ENCODE measurements at regions not wholly inside any gene's neighbourhood (a gene's known extent, or its start where the extent isn't known, plus 50 kb on each side); places are given as distances from the start of the nearest gene placed in this dataset.

DNA sequence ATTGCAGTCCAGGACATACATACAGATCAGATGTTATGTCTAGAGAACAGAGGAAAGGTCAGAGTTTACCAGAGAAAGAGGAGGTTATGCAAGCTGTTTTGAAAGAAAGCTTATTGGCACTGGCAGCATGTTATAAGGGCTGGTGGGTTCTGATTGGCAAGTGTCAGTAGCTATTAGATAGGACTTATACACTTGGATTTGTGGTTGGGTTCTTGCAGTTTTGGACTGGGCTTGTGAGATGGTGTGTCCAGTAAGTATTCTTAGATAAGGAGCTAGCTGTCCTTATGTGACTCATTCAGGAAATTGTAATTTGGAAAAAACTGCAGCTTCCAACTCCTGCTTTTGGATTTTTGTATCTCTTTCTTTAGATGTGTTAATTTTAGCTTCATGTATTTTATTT, 130.7 kb upstream of the NAMPT start:
- H3K4me3 ChIP-seq (ENCODE audit: low read length): no peak overlapping the region
- DNase-seq (ENCODE audit: low read depth, low spot score): no peak

GRCh38 chr7:106413446-106413845, 128.7 kb upstream of the NAMPT start:
- H3K4me3 ChIP-seq (ENCODE audit: low read length): no peak overlapping the region
- no peak for DNase-seq (ENCODE audit: low read depth, low spot score)

DNA sequence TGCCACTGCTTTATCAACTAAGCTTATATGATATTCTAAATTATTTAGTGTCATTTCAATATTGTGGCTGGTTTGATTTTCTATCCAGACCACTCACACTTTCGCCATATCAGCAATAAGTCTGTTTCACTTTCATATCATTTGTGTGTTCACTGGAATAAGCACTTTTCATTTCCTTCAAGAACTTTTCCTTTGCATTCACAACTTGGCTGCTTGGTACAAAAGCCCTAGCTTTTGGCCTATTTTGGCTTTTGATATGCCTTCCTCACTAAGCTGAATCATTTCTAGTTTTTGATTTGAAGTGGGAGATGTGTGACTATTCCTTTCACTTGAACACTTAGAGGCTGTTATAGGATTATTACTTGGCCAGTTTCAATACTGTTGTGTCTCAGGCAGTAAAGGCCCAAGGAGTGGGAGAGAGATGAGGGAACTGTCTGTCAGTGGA, 120.9 kb upstream of the NAMPT start:
- H3K4me3 ChIP-seq (ENCODE audit: low read length): no peak overlapping the region
- DNase-seq (ENCODE audit: low read depth, low spot score): no peak

- no peak for DNase-seq (ENCODE audit: low read depth, low spot score)
- no peak overlapping the region for H3K4me3 ChIP-seq (ENCODE audit: low read length)
These were observed 118.1 kb upstream of the NAMPT start for GRCh38 chr7:106402898-106403297.

DNA sequence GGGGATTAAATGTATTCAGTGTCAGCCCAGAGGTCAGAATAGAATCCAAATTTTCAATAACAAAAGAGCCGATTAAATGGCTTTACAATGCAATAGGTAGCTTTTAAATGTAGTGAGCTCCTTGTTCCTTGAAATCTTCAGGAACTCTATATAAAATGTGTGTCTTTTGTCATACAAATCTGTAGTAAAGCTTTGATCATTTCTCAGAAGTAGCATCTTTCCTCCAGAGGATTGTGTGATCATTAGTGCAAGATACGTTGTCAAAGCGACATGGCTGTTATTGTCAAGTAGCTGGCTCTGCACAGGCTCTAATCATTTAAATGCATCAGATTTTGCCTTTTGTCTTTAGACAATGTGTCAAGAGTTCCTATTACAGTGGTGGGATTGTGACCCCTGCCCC, 116.1 kb upstream of the NAMPT start:
- H3K4me3 ChIP-seq (ENCODE audit: low read length): no peak overlapping the region
- DNase-seq (ENCODE audit: low read depth, low spot score): no peak

DNA sequence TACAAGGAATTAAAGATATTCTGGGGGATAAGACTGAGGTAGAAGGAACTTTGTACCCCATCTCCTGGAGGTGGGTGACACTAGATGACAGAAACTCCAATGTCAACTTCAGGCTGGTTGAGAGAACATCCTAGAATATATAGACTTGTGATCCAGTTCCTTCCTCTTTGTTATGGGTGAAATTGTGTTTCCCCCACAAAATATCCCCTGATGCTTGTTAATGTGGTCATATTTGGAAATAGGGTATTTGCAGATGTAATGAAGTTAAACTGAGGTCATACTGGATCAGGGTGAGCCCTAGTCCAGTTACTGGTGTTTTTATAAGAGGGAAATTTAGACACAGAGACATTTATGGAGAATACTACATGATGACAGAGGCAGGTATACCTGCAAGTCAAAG, 114.0 kb upstream of the NAMPT start:
- no peak overlapping the region for H3K4me3 ChIP-seq (ENCODE audit: low read length)

GRCh38 chr7:106397994-106398393, 113.2 kb upstream of the NAMPT start:
- H3K4me3 ChIP-seq (ENCODE audit: low read length): no peak overlapping the region
- DNase-seq (ENCODE audit: low read depth, low spot score): no peak

More for the DNA sequence above, 114.0 kb upstream of the NAMPT start:
- DNase-seq (ENCODE audit: low read depth, low spot score): no peak

- H3K4me3 ChIP-seq (ENCODE audit: low read length): no peak overlapping the region
- DNase-seq (ENCODE audit: low read depth, low spot score): no peak
These were observed 109.7 kb upstream of the NAMPT start for GRCh38 chr7:106394526-106394925.

GRCh38 chr7:106393564-106394251, 108.9 kb upstream of the NAMPT start:
- H3K4me3 ChIP-seq (ENCODE audit: low read length): no peak overlapping the region
- DNase-seq (ENCODE audit: low read depth, low spot score): no peak

- no peak for DNase-seq (ENCODE audit: low read depth, low spot score)
- no peak overlapping the region for H3K4me3 ChIP-seq (ENCODE audit: low read length)
These were observed 107.8 kb upstream of the NAMPT start for GRCh38 chr7:106392590-106392989.

DNA sequence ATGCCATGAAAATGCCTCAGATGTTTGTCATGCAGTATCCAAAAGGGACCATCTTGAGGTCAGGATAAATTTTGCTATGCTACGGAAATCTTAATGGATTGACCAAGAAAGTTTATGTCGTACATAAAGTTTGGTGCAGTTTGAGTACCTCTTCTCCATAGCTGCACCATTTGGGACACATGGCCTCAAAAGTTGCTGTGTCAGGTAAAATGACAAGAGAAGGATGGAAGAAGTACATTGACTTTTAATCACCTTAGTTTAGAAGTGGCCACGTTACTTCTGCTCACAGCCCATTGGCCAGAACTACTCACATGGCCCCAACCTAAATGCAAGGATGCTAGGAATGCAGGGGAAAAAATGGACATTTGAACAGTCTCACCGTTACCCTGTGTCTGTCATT, 107.4 kb upstream of the NAMPT start:
- H3K4me3 ChIP-seq (ENCODE audit: low read length): no peak overlapping the region
- DNase-seq (ENCODE audit: low read depth, low spot score): no peak

GRCh38 chr7:106386958-106387357, 102.2 kb upstream of the NAMPT start:
- H3K4me3 ChIP-seq (ENCODE audit: low read length): no peak overlapping the region
- no peak for DNase-seq (ENCODE audit: low read depth, low spot score)

- no peak overlapping the region for H3K4me3 ChIP-seq (ENCODE audit: low read length)
- no peak for DNase-seq (ENCODE audit: low read depth, low spot score)
These were observed 99.6 kb upstream of the NAMPT start for GRCh38 chr7:106384373-106384772.

- DNase-seq (ENCODE audit: low read depth, low spot score): no peak
- H3K4me3 ChIP-seq (ENCODE audit: low read length): no peak overlapping the region
These were observed 98.1 kb upstream of the NAMPT start for GRCh38 chr7:106382929-106383328.

- DNase-seq (ENCODE audit: low read depth, low spot score): no peak
- H3K4me3 ChIP-seq (ENCODE audit: low read length): no peak overlapping the region
These were observed 97.3 kb upstream of the NAMPT start for GRCh38 chr7:106382129-106382528.

GRCh38 chr7:106381252-106381651, 96.5 kb upstream of the NAMPT start:
- no peak overlapping the region for H3K4me3 ChIP-seq (ENCODE audit: low read length)
- no peak for DNase-seq (ENCODE audit: low read depth, low spot score)

GRCh38 chr7:106377847-106378361, 93.1 kb upstream of the NAMPT start:
- DNase-seq (ENCODE audit: low read depth, low spot score): no peak
- H3K4me3 ChIP-seq (ENCODE audit: low read length): no peak overlapping the region

DNA sequence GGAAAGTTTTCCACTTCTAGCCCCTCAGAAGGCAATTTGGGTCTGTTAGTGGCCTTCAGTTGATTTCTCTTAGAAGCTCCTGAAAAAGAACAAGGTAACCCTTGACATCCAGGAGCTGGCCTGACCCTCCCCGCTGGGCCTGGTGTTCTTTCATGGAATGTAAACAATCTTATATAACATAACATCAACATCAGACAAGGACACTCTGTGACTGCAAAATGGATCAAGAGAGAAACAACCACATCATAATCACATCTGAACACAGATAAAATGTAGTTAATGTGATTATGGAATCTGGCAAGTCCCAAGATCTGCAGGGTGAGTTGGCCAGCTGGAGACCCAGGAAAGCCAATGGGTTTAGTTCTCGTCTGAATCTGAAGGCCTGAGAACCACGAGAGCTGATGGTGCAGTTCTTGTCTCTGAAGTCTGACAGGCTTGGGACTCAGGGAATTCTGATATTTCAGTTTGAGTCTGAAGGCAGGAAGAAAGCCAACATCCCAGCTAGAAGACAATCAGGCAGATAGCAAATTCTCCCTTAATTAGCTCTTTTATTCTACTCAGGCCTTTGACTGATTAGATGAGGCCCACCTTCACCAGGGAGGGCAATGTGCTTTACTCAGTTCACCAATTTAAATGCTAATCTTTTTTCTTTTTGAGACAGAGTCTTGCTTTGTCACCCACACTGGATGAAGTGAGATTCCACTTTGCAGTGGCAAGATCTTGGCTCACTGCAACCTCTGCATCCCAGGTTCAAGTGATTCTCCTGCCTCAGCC, 91.4 kb upstream of the NAMPT start:
- DNase-seq (ENCODE audit: low read depth, low spot score): no peak
- H3K4me3 ChIP-seq (ENCODE audit: low read length): no peak overlapping the region

DNA sequence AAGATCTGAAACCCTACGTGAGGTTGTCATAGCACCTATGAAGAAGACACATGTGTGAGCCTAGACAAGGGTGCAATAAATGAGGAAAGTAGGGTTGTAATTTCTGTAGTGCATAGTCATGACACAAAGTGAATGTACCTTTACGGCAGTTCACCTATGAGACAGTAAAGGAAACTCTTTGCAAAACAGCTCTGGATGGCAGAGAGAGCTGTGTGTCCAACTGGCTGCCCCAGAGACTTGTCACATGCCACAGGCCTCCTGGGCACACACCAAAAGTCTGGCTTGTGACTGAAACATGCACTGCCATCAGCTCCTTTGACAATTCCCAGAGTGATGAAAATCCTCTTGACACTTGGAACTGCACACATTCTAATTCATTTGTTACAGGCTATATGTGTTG, 90.7 kb upstream of the NAMPT start:
- no peak for DNase-seq (ENCODE audit: low read depth, low spot score)
- no peak overlapping the region for H3K4me3 ChIP-seq (ENCODE audit: low read length)

DNA sequence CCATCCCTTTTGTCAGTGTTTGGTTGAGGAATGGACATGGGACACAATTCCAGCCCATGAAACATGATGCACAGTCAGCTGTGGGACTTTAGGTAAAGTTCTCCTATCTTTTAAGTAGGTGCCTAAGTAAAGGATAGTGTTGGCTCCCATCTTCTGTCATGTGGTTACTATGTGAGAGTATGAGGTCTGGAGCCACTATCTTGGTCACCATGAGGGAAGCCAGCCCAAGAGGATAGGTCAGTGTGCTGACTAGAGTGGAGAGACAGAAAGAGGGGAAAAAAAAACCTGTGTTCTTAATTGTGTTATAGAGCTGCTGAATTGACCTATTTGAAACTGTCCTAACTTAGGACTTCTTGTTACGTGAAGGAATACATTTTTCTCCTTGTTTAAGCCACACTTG, 89.7 kb upstream of the NAMPT start:
- no peak for DNase-seq (ENCODE audit: low read depth, low spot score)
- no peak overlapping the region for H3K4me3 ChIP-seq (ENCODE audit: low read length)
